ENCODE measurements at regions not wholly inside any gene's neighbourhood (a gene's known extent, or its start where the extent isn't known, plus 50 kb on each side); places are given as distances from the start of the nearest gene placed in this dataset.

DNA sequence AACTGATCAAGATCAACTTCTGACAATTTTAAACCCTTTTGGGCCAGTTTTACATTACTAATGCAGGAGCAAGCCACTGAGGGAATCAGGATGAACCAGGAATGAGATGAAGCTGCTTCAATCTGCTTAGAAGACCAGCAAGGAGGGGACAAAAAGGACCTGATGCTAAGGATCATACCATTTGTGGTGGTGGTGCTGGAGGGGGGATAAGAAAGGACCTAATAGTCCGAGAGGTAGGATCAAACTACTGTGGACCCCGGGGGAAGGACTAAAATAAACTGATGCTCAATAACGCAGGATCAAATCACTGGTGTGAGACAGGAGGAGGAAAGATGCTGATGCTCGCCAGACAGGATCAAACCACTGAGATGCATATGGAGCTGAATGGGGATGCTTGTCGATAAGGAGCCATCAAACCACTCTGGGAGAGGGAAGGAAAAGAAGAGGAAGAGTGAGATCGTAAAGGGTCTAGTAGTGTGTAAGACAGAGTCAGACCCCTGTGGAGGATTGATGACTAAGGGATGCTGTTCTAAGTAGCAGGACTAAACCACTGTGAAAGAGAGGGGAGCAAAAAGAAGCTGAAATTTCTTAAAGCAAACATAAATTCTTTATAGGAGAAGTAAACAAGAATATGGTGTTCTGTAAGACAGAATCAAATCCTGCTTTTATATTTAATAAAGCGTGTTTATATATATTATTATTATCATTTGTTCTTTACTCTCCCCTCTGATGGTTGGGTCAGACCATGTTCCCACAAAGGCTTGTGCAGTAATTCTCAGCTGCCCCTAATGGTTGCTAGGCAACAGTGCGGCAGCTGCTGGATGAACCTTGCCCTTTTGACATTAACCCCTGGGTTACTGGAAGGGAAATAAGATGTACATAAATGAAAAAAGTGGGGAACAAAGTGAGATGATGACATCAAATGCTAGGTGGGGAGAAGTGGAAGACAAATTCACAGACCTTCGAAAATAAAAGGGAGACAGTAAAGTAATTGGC lies 432.5 kb upstream of the FGF16 start:
- H3K9me3 ChIP-seq (ENCODE audit: control insufficient read depth, low read depth, low read length), result peaks cover 31% of the 10 kb centered on the region
- no peak overlapping the region for H4K91ac ChIP-seq (ENCODE audit: insufficient read length, low read depth, low read length)
- H3K79me1 ChIP-seq (ENCODE audit: insufficient read depth, low read depth, low read length, poor library complexity, severe bottlenecking), result no peaks in the 10 kb centered on the region
- H4K20me1 ChIP-seq (ENCODE audit: control insufficient read depth, insufficient read depth, insufficient read length), result no peaks in the 10 kb centered on the region
- no peak overlapping the region for H3T11ph ChIP-seq (ENCODE audit: low read length)
- peaks cover 0 to 3% (median 3%) of the 10 kb centered on the region in 3 experiments; a peak in 3 of 7 replicates for H3K36me3 Mint-ChIP-seq (ENCODE audit: insufficient read depth in 1 of 3, low read depth in 3 of 3)
- no CpG with 5 or more reads among the region's 9 CpGs for WGBS (ENCODE audit: extremely low coverage, insufficient read length, low lambda C conversion rate)
- H2AFZ ChIP-seq (ENCODE audit: low read length), result no peak overlapping the region
- no peak overlapping the region for H3K56ac ChIP-seq (ENCODE audit: insufficient read length, low read depth, low read length)
- no peaks in the 10 kb centered on the region; the same call in 1 of the 2 replicates for H3K27me3 Mint-ChIP-seq (ENCODE audit: low read depth)
- H2BK12ac ChIP-seq (ENCODE audit: insufficient read length, low read depth, low read length), result no peak overlapping the region
- TF ChIP-seq, protein P1, sequence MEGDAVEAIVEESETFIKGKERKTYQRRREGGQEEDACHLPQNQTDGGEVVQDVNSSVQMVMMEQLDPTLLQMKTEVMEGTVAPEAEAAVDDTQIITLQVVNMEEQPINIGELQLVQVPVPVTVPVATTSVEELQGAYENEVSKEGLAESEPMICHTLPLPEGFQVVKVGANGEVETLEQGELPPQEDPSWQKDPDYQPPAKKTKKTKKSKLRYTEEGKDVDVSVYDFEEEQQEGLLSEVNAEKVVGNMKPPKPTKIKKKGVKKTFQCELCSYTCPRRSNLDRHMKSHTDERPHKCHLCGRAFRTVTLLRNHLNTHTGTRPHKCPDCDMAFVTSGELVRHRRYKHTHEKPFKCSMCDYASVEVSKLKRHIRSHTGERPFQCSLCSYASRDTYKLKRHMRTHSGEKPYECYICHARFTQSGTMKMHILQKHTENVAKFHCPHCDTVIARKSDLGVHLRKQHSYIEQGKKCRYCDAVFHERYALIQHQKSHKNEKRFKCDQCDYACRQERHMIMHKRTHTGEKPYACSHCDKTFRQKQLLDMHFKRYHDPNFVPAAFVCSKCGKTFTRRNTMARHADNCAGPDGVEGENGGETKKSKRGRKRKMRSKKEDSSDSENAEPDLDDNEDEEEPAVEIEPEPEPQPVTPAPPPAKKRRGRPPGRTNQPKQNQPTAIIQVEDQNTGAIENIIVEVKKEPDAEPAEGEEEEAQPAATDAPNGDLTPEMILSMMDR (conservative IDR thresholded peaks at IDR 0.05), result no peak
- H3K4me1 Mint-ChIP-seq, result no peaks in the 10 kb centered on the region
- H3K27ac Mint-ChIP-seq, result no peak overlapping the region
- no peak overlapping the region for H3K9ac ChIP-seq (ENCODE audit: extremely low read depth, insufficient read length, low read length)
- H3K27ac ChIP-seq (ENCODE audit: insufficient read length, low read depth, low read length), result no peak overlapping the region
- H3K27me3 ChIP-seq (ENCODE audit: insufficient read depth, low read length), result no peaks in the 10 kb centered on the region
- no peak overlapping the region for H2BK15ac ChIP-seq (ENCODE audit: low read depth, low read length)
- peak overlapping the region; percentile 33 for H3K4me2 ChIP-seq (ENCODE audit: insufficient read depth, insufficient read length, low read length)
- no peak overlapping the region for H3K4me3 Mint-ChIP-seq
- H2BK5ac ChIP-seq (ENCODE audit: insufficient read length, low read length), result no peak overlapping the region
- no peaks in the 10 kb centered on the region for H3K79me2 ChIP-seq (ENCODE audit: insufficient read depth, low read length)
- no peak overlapping the region for H2AK5ac ChIP-seq (ENCODE audit: insufficient read length, low read length)
- H2BK120ac ChIP-seq (ENCODE audit: low read depth, low read length, poor library complexity, severe bottlenecking), result no peak overlapping the region
- no peak overlapping the region for H2BK20ac ChIP-seq (ENCODE audit: low read depth, low read length, poor library complexity, severe bottlenecking)
- H3K14ac ChIP-seq (ENCODE audit: insufficient read depth, low read length), result no peak overlapping the region
- no peak overlapping the region for H4K5ac ChIP-seq (ENCODE audit: insufficient read length, low read depth, low read length)
- H3K9me3 Mint-ChIP-seq, result peaks cover 40 to 56% of the 10 kb centered on the region in 2 experiments
- no peak overlapping the region for H4K8ac ChIP-seq (replicated peaks; ENCODE audit: insufficient read length, low read depth, low read length)
- H3K23ac ChIP-seq (ENCODE audit: insufficient read length, low read depth, low read length), result no peak overlapping the region
- H3K4me1 ChIP-seq (ENCODE audit: insufficient read depth, low read length), result no peaks in the 10 kb centered on the region; the same call in 1 of the 2 replicates
- H3K18ac ChIP-seq (ENCODE audit: insufficient read length, low read depth, low read length), result no peak overlapping the region
- peak; percentile 58 for DNase-seq
- H3K23me2 ChIP-seq (ENCODE audit: insufficient read length, low read depth, low read length, poor library complexity, severe bottlenecking), result peaks cover 4% of the 10 kb centered on the region
- H3K4ac ChIP-seq (ENCODE audit: low read depth, low read length), result no peak overlapping the region

Measured in H9 (cell line).